RKO (cell line): ENCODE measurements at regions not wholly inside any gene's neighbourhood (a gene's known extent, or its start where the extent isn't known, plus 50 kb on each side); places are given as distances from the start of the nearest gene placed in this dataset.

Experiments
- DNase-seq: peaks from one replicate; pipeline ENCODE4 v3.0.0-alpha.2; 2016; ENCODE audit warnings: low spot score

- DNase-seq = no peak
Measured at GRCh38 chr3:104746056-104746455, 620.7 kb upstream of the ALCAM start.

GRCh38 chr3:104750581-104750980, 616.1 kb upstream of the ALCAM start:
- no peak for DNase-seq

- no peak for DNase-seq
Measured at GRCh38 chr3:104755791-104756190, 610.9 kb upstream of the ALCAM start.

- no peak for DNase-seq
Measured at GRCh38 chr3:104763007-104763406, 603.7 kb upstream of the ALCAM start.

- DNase-seq = no peak
Measured at GRCh38 chr3:104764496-104764895, 602.2 kb upstream of the ALCAM start.

DNA sequence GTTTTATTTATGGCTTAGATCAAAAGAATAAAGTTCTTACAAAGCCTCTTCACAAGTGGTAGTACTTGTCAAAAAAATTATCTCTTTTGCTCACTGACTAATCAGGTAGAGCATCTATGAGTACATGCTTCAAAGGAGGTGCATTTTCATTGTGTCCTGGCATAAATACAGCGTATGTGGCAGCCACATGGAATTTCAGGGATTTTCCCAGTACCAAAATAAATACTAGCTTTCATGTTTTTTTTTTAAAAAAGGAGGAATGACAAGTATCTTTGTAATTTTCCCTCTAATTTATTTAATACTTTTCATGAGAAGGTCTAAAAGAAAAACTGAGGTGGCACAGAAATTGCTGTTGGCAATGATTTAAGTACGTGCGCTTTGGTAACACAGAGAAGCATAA, 597.8 kb upstream of the ALCAM start:
- no peak for DNase-seq

DNA sequence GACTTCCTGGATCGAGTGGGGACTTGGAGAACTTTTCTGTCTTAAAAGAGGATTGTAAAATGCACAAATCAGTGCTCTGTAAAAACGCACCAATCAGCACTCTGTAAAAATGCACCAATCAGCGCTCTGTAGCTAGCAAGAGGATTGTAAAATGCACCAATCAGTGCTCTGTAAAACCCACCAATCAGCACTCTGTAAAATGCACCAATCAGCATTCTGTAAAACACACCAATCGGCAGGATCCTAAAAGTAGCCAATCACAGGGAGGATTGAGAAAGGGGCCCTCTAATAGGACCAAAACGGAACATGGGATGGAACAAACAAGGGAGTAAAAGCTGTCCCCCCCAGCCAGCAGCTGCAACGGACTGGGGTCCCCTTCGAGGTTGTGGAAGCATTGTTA, 587.4 kb upstream of the ALCAM start:
- DNase-seq = no peak

GRCh38 chr3:104781112-104781511, 585.6 kb upstream of the ALCAM start:
- DNase-seq = no peak

- no peak for DNase-seq
Measured at GRCh38 chr3:104785947-104786346, 580.8 kb upstream of the ALCAM start.

DNA sequence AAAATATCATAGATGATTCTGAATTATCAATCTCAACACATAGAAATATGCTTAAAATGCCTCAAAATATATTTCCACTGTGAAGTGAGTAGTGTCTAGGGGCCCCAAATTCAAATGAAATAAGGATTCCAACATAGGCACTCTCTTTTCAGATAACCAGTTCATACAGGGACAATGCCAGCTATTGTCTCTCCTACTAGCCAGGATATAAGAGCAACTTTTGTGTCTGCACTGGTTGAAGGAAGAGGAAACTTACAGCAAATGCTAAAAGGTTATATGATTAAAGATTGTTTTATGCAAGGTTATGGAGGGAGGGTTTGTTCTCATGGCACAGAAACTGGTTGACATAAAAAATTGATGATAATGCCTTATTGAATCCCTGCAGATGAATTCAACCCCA, 579.4 kb upstream of the ALCAM start:
- DNase-seq = no peak

- DNase-seq = no peak
Measured at GRCh38 chr3:104788807-104789206, 577.9 kb upstream of the ALCAM start.

- no peak for DNase-seq
Measured at GRCh38 chr3:104791331-104791730, 575.4 kb upstream of the ALCAM start.

GRCh38 chr3:104796556-104796955, 570.2 kb upstream of the ALCAM start:
- no peak for DNase-seq

DNA sequence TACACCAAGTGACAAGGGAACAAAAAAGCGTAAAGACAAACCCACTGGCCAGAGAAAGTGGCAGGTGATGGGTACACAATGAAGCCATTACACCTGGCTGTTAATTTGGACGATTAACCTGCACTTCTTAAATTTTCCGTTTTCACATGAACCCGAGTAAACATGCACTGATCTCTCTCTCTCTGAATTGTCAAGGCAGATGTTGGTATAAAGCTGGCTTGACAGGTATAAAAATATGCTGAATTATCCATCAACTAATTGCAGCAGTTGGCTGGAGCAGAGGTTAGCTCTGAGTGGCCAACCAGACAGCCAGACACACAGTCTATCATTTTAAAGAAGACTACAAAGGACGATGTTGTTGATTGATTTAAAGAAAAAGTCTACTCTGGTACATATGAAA, 561.7 kb upstream of the ALCAM start:
- no peak for DNase-seq

DNA sequence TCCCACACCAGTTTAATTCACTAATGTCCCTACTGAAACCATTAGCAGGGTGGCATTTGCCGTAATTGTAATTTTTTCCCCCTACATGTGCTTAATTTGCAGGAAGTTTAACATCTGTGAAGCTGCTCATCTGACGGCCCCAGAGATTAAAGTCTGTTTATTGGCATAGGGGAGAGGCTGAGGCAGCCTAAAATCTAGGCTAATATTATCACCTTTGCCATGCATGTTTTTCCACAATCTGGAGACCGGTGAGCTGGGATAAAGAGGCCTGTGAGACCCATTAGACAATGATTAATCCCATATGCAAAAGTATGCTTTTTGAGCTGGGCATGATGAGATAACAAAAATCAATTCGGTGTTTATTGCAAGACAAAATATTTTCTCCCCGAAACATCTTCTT, 561.2 kb upstream of the ALCAM start:
- DNase-seq = no peak

DNA sequence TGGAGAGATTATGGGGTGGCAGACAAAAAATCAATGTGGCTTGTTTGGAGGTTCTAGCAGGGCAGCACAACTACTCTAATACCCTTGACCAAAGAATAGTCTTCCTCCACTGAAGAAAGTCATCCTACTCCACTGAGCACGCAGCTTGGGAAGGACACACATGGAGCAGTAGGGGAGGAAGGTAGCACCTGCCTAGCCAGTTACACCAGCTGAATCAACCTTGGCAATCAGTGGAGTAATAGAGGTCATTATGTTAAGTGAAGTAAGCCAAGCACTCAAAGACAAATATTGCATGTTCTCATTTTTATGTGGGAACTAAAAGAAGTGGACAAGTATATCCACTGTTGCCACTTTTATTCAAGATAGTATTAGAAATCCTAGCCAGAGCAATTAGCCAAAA, 555.8 kb upstream of the ALCAM start:
- DNase-seq = no peak

DNA sequence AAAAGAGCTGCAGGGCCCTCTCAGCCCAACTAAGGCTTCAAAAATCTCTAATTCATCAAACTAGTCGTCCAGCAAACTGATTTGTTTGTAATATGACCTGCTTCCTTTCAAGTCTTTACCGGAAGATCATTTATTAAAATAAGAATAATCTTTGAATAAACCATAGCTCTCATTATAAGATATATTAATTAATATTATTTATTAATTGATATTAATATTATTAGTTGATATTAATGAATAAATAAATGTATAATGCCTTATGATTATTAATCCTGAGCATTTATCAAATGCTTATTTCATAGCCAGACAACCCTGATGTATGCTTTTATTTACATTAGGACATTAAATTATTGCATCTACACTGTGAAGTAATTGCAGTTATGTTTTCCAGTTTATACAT, 550.7 kb upstream of the ALCAM start:
- no peak for DNase-seq

- no peak for DNase-seq
Measured at GRCh38 chr3:104816716-104817115, 550.0 kb upstream of the ALCAM start.

DNA sequence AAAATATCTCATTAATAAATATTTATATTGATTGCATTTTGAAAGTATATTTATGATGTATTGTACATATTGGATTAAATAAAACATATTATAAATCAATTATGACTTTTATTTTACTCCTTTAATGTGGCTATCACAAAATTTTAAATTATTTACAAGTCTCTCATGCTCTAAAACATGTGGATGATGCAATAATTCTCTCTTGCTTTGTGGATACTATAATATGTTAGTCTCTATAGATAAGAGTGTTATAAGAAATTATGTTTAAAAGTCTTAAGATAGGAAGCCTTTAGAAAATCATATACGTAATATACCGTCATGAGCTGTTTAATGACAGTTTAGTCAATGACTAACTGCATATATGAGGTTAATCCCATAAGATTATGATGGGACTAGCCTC, 547.4 kb upstream of the ALCAM start:
- DNase-seq = no peak

DNA sequence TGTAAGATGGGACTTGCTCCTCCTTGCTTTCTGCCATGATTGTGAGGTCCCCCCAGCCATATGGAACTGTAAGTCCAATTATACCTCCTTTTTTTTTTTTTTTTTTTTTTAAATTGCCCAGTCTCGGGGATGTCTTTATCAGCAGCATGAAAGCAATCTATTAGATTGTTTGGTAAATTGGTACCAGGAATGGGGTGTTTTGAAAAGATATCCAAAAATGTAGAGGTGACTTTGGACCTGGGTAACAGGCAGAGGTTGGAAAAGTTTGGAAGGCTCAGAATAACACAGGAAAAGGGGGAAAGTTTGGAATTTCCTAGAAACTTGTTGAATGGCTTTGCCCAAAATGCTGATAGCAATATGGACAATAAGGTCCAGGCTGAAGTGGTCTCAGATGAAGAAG, 545.8 kb upstream of the ALCAM start:
- no peak for DNase-seq

GRCh38 chr3:104825116-104825515, 541.6 kb upstream of the ALCAM start:
- no peak for DNase-seq

- DNase-seq = no peak
Measured at GRCh38 chr3:104831071-104831470, 535.6 kb upstream of the ALCAM start.

DNA sequence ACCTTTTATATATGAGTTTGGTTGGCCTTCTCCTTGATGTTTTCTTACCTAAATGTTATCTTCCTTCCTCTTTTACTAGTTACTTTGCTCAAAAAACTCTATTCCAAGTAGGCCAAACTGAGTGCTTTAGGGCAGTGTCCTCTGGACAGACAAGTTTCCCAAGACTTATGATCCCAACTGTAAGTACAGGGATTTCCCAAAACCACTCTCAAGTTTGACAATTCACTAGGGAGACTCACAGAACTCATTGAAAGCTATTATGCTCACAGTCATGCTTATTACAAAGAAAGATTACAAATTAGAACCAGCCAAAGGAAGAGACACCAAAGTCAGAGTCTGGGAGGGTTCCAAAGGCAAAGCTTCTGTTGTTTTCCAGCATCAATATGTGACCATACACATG, 534.2 kb upstream of the ALCAM start:
- DNase-seq = no peak

DNA sequence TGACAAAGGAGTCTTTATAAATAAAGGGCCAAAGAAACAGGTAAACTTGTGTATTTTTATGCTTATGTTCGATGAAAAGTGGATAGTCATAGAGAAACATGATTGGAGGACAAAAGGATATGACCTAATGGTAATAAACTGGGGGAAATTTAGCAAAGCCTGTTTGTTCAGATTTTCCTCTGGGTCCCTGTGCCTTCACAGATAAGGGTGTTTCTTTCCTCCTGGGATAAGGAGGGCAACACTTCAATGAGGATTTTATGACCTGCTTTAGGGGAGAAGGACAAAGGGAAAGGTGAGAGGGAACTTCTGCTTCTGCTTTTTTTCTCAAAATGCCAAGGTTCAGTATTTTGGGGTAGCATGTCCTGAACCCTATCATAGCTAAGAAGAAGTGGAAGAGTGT, 531.3 kb upstream of the ALCAM start:
- no peak for DNase-seq

DNA sequence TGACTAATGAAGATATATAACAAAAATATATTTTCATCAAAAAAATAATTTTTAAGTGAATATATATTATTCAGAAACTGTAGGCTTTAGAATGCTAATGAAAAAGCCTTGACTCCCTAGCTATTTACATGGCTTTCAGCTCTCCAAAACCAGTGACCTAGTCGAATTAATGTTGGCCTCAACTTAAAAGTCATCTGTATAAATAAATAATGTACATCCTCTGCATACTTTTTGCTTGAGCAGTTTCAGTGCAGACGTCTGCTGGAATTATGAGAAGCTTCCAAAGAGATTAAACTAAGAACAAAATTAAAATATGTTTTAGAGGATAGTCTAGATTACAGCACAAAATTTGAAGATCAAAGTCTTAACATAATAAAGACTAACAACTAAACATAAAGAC, 520.4 kb upstream of the ALCAM start:
- no peak for DNase-seq
